ENCODE measurements at regions not wholly inside any gene's neighbourhood (a gene's known extent, or its start where the extent isn't known, plus 50 kb on each side); places are given as distances from the start of the nearest gene placed in this dataset.

- Histone ChIP-seq H3K4me3 (no peak overlapping the region), H3K36me3 (replicated peaks in 1 of 2) (no peaks in the 10 kb centered on the region), H3K9me3 (replicated peaks in 1 of 3) (no peaks in the 10 kb centered on the region), H3K4me1 (replicated peaks in 1 of 2) (no peaks in the 10 kb centered on the region), H3K27ac (no peak overlapping the region), H3K27me3 (no peaks in the 10 kb centered on the region)
- intact Hi-C loops (cut with DNase I), result no loop called here
- WGBS, 4 donors, result 55 to 71% (median 56%) methylated on average over 3 to 4 of the region's 4 CpGs
- TF ChIP-seq CTCF (IDR thresholded peaks at IDR 0.05) (no peak), POLR2A (IDR thresholded peaks at IDR 0.05) (no peak)
- no peak for DNase-seq
Observed at GRCh38 chr9:91148306-91148705, 213.4 kb downstream of the AUH start.

GRCh38 chr9:91150273-91150997 is 211.3 kb downstream of the AUH start:
- TF ChIP-seq CTCF (IDR thresholded peaks at IDR 0.05) (no peak), POLR2A (IDR thresholded peaks at IDR 0.05) (no peak)
- H3K36me3 ChIP-seq (replicated peaks in 1 of 2), result no peaks in the 10 kb centered on the region
- no peaks in the 10 kb centered on the region for H3K27me3 ChIP-seq
- no peaks in the 10 kb centered on the region for H3K4me1 ChIP-seq (replicated peaks in 1 of 2)
- H3K9me3 ChIP-seq (replicated peaks in 1 of 3), result no peaks in the 10 kb centered on the region
- intact Hi-C loops (cut with DNase I), result no loop called here
- H3K4me3 ChIP-seq, result no peak overlapping the region
- 75 to 89% (median 82%) methylated on average over 3 of the region's 3 CpGs for WGBS, 4 donors
- DNase-seq, result no peak
- no peak overlapping the region for H3K27ac ChIP-seq

GRCh38 chr9:91150998-91151717 is 210.6 kb downstream of the AUH start:
- TF ChIP-seq POLR2A (IDR thresholded peaks at IDR 0.05) (no peak), CTCF (IDR thresholded peaks at IDR 0.05) (no peak)
- Histone ChIP-seq H3K27me3 (no peaks in the 10 kb centered on the region), H3K36me3 (replicated peaks in 1 of 2) (no peaks in the 10 kb centered on the region), H3K4me3 (no peak overlapping the region), H3K9me3 (replicated peaks in 1 of 3) (no peaks in the 10 kb centered on the region), H3K4me1 (replicated peaks in 1 of 2) (no peaks in the 10 kb centered on the region), H3K27ac (peak overlapping the region in 1 of 5 donors; percentile 5)
- intact Hi-C loops (cut with DNase I), result no loop called here
- no peak for DNase-seq
- WGBS, 4 donors, result 67 to 76% (median 72%) methylated on average over 5 of the region's 5 CpGs

- peak overlapping the region in 1 of 5 donors; percentile 5 for H3K27ac ChIP-seq
- H3K4me3 ChIP-seq, result no peak overlapping the region
- no peaks in the 10 kb centered on the region for H3K36me3 ChIP-seq (replicated peaks in 1 of 2)
- H3K4me1 ChIP-seq (replicated peaks in 1 of 2), result no peaks in the 10 kb centered on the region
- H3K9me3 ChIP-seq (replicated peaks in 1 of 3), result no peaks in the 10 kb centered on the region
- 73 to 79% (median 77%) methylated on average over 4 of the region's 4 CpGs for WGBS, 4 donors
- TF ChIP-seq CTCF (IDR thresholded peaks at IDR 0.05), result no peak
- TF ChIP-seq POLR2A (IDR thresholded peaks at IDR 0.05), result no peak
- DNase-seq, result no peak
- intact Hi-C loops (cut with DNase I), result no loop called here
- H3K27me3 ChIP-seq, result no peaks in the 10 kb centered on the region
Observed at GRCh38 chr9:91151718-91152095, 210.0 kb downstream of the AUH start.
